IMR-90 (cell line): ENCODE measurements at regions not wholly inside any gene's neighbourhood (a gene's known extent, or its start where the extent isn't known, plus 50 kb on each side); places are given as distances from the start of the nearest gene placed in this dataset.

ENCODE experiments used
- ATAC-seq: fragments of 200-7000 bp; cut with Tn5 transposase; 2 replicates; pipeline ENCODE4 v1.9.1; 2020; ENCODE audit warnings: low read depth, mild to moderate bottlenecking, moderate library complexity
- BruUV-seq: library from RNA; stranded (reverse); fragments of 400-500 nt; replicated peaks from 2 replicates; lab custom pipeline; 2021; lab: Mats Ljungman, UMichigan
- CTCF ChIA-PET: fragments of 300-600 bp; formaldehyde crosslinking; extraction: SDS; loops from one replicate; lab custom pipeline; 2021; ENCODE audit warnings: antibody characterized with exemption; lab: Yijun Ruan, JAX
- POLR2A ChIA-PET: fragments of 300-600 bp; sonication (Branson Sonifier 250); formaldehyde crosslinking; loops from one replicate; lab custom pipeline; 2022; ENCODE audit warnings: antibody characterized with exemption; ENCODE audit not compliant: unreplicated experiment; lab: Charles Lee
- DNase-seq: peaks from one replicate; pipeline ENCODE4 v3.0.0; 2013
- H2AFZ ChIP-seq: replicated peaks from 2 replicates; pipeline ENCODE3; 2013; ENCODE audit warnings: low read length, mild to moderate bottlenecking; ENCODE audit not compliant: poor library complexity
- H2AK5ac ChIP-seq: 2 replicates; pipeline ENCODE4 v1.6.1; 2013; ENCODE audit warnings: low read depth, low read length, inconsistent platforms
- H2AK9ac ChIP-seq: replicated peaks from 2 replicates; pipeline ENCODE3; 2013; ENCODE audit warnings: mild to moderate bottlenecking, low read depth, low read length, moderate library complexity; ENCODE audit not compliant: poor library complexity
- H2BK120ac ChIP-seq: 2 replicates; pipeline ENCODE4 v1.6.1; 2013; ENCODE audit warnings: low read depth, low read length, inconsistent platforms
- H2BK15ac ChIP-seq: 3 replicates; pipeline ENCODE4 v1.6.1; 2013; ENCODE audit warnings: low read depth, low read length, inconsistent platforms
- H2BK20ac ChIP-seq: 2 replicates; pipeline ENCODE4 v1.6.1; 2013; ENCODE audit warnings: low read depth, mild to moderate bottlenecking, inconsistent platforms, low read length, moderate library complexity
- H2BK5ac ChIP-seq: 2 replicates; pipeline ENCODE4 v1.6.1; 2013; ENCODE audit warnings: mild to moderate bottlenecking, low read depth, low read length, inconsistent platforms; ENCODE audit not compliant: poor library complexity, severe bottlenecking
- H3K14ac ChIP-seq: replicated peaks from 2 replicates; pipeline ENCODE4 v1.6.1; 2013; ENCODE audit warnings: low read depth, low read length, inconsistent platforms
- H3K18ac ChIP-seq: 2 replicates; pipeline ENCODE4 v1.6.1; 2013; ENCODE audit warnings: low read depth, low read length, control low read depth
- H3K23ac ChIP-seq: 2 replicates; pipeline ENCODE4 v1.6.1; 2013; ENCODE audit warnings: low read depth, low read length, inconsistent platforms
- H3K27ac ChIP-seq: 2 replicates; pipeline ENCODE4 v1.5.1; 2013; ENCODE audit warnings: mild to moderate bottlenecking, control low read depth, low read length; ENCODE audit not compliant: insufficient read depth
- H3K27me3 ChIP-seq: 2 replicates; pipeline ENCODE4 v1.6.1; 2013; ENCODE audit warnings: low read length; ENCODE audit not compliant: control insufficient read depth, insufficient read depth
- H3K36me3 ChIP-seq: 2 replicates; pipeline ENCODE4 v1.6.1; 2013; ENCODE audit warnings: low read length, mixed read lengths; ENCODE audit not compliant: control insufficient read depth, insufficient read depth
- H3K4ac ChIP-seq: 2 replicates; pipeline ENCODE4 v1.6.1; 2013; ENCODE audit warnings: low read depth, low read length, inconsistent platforms
- H3K4me1 ChIP-seq: 2 replicates; pipeline ENCODE4 v1.6.1; 2013; ENCODE audit warnings: low read length, mixed read lengths; ENCODE audit not compliant: control insufficient read depth, insufficient read depth
- H3K4me2 ChIP-seq: 2 replicates; pipeline ENCODE4 v1.6.1; 2013; ENCODE audit warnings: low read depth, mild to moderate bottlenecking, control low read depth, low read length, moderate library complexity
- H3K4me3 ChIP-seq: 2 replicates; pipeline ENCODE4 v1.5.1; 2013; ENCODE audit warnings: low read depth, mild to moderate bottlenecking, control low read depth, low read length, moderate library complexity; ENCODE audit not compliant: insufficient read depth
- H3K56ac ChIP-seq: 2 replicates; pipeline ENCODE4 v1.6.1; 2013; ENCODE audit warnings: low read length, inconsistent platforms; ENCODE audit not compliant: insufficient read depth; ENCODE audit errors: extremely low read depth
- H3K79me1 ChIP-seq, 2 experiments: 2 replicates each; pipeline ENCODE4 v1.6.1; 2013; ENCODE audit warnings: low read length in 2 of 2, inconsistent platforms in 1 of 2, low read depth in 1 of 2
- H3K9ac ChIP-seq: 2 replicates; pipeline ENCODE4 v1.6.1; 2013; ENCODE audit warnings: low read depth, low read length, control low read depth
- H3K9me1 ChIP-seq: 2 replicates; pipeline ENCODE4 v1.6.1; 2013; ENCODE audit warnings: low read length, inconsistent platforms; ENCODE audit not compliant: insufficient read depth
- H3K9me3 ChIP-seq: 2 replicates; pipeline ENCODE4 v1.6.1; 2013; ENCODE audit warnings: low read length; ENCODE audit not compliant: control insufficient read depth, insufficient read depth
- H4K20me1 ChIP-seq: 2 replicates; pipeline ENCODE4 v1.6.1; 2013; ENCODE audit warnings: low read length, inconsistent platforms; ENCODE audit not compliant: insufficient read depth
- H4K5ac ChIP-seq: 2 replicates; pipeline ENCODE4 v1.6.1; 2013; ENCODE audit warnings: mild to moderate bottlenecking, low read depth, low read length, control low read depth
- H4K8ac ChIP-seq, 2 experiments: 2 replicates each; pipeline ENCODE4 v1.6.1; 2013; ENCODE audit warnings: low read depth in 2 of 2, low read length in 2 of 2, control low read depth in 1 of 2, inconsistent platforms in 1 of 2
- H4K91ac ChIP-seq: 2 replicates; pipeline ENCODE4 v1.6.1; 2013; ENCODE audit warnings: low read depth, low read length, inconsistent platforms; ENCODE audit not compliant: insufficient read depth
- BHLHE40 ChIP-seq: fragments of 150-350 bp; IDR thresholded peaks from 2 replicates; pipeline ENCODE4 v1.6.1; 2016; ENCODE audit warnings: mild to moderate bottlenecking, low read depth, low read length
- CHD1 ChIP-seq: IDR thresholded peaks from 2 replicates; pipeline ENCODE4 v1.6.1; 2012; ENCODE audit warnings: low read depth, low read length, improper control_type of control experiment
- FOS ChIP-seq: fragments of 150-350 bp; IDR thresholded peaks from 2 replicates; pipeline ENCODE4 v1.6.1; 2016; ENCODE audit warnings: low read depth, low read length
- MAFK ChIP-seq: IDR thresholded peaks from 2 replicates; pipeline ENCODE4 v1.6.1; 2012; ENCODE audit warnings: low read depth, low read length, improper control_type of control experiment
- MAZ ChIP-seq: IDR thresholded peaks from 2 replicates; pipeline ENCODE4 v1.6.1; 2012; ENCODE audit warnings: low read depth, mild to moderate bottlenecking, low read length, improper control_type of control experiment, moderate library complexity, borderline replicate concordance
- POLR2A ChIP-seq: IDR thresholded peaks from 2 replicates; pipeline ENCODE4 v1.6.1; 2012; ENCODE audit warnings: mild to moderate bottlenecking, low read depth, low read length
- RFX5 ChIP-seq: IDR thresholded peaks from 2 replicates; pipeline ENCODE4 v1.8.0; 2012; ENCODE audit warnings: low read depth, mild to moderate bottlenecking, low read length, moderate library complexity
- WGBS, 2 experiments: methylation state at CpG; one replicate each; pipeline versions ENCODE4 v1.1.5 to v1.1.7; 2013; ENCODE audit warnings: missing lambda C conversion rate in 2 of 2; ENCODE audit not compliant: insufficient read length in 1 of 2; ENCODE audit errors: extremely low coverage in 2 of 2; 5-methylcytosine and 5-hydroxymethylcytosine counted together
- dilution Hi-C: fragments of 300-500 bp; cut with HindIII; formaldehyde crosslinking; loops from one replicate; pipeline ENCODE4 v1.14.3; 2018; ENCODE audit warnings: low sequenced_read_pairs; ENCODE audit not compliant: unreplicated experiment
- in situ Hi-C: fragments of 300-500 bp; cut with MboI; formaldehyde crosslinking; loops from 3 replicates; pipeline ENCODE4 v1.14.3; 2019; ENCODE audit warnings: low sequenced_read_pairs, inconsistent platforms, mixed read lengths
- intact Hi-C: fragments of 100-400 bp; cut with micrococcal nuclease; formaldehyde crosslinking; loops from 2 replicates; pipeline ENCODE4 v1.10.0; 2022
- TF ChIP-seq, protein P1 (sequence below): fragments of 150-350 bp; IDR thresholded peaks from 2 replicates; pipeline ENCODE4 v1.6.1; 2016; ENCODE audit warnings: low read depth, mild to moderate bottlenecking, low read length, moderate library complexity, borderline replicate concordance

DNA sequence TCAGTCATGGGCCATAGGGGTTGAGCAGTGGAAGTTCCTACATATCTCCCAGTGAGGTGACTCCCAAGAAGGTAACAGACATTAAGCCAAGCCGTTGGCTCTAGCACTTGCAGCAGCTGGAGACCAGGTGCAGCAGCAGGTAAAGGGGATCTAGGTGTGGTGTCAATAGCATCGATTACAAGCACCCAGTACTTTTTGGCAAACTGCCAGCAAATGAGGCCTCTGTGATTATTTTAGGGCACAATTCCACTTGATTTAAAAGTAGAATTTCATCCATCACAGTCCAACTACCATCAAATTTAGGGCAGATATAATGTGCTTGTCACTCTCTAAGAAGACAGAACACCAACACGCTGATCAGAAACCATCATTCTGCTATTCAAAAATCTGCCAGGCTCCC is 224.1 kb upstream of the EGLN3 start:
- Histone ChIP-seq H4K8ac (no peak overlapping the region), H2BK20ac (no peak overlapping the region), H3K27me3 (no peaks in the 10 kb centered on the region), H3K23ac (no peak overlapping the region), H2BK5ac (no peak overlapping the region), H3K27ac (no peak overlapping the region), H3K4me3 (no peak overlapping the region), H4K91ac (no peak overlapping the region), H3K4me2 (no peak overlapping the region), H3K36me3 (no peaks in the 10 kb centered on the region), H4K20me1 (no peaks in the 10 kb centered on the region), H2AK5ac (no peak overlapping the region), H3K4me1 (no peaks in the 10 kb centered on the region), H3K9me3 (no peaks in the 10 kb centered on the region), H3K9ac (no peak overlapping the region), H3K56ac (no peak overlapping the region), H2AFZ (no peak overlapping the region), H3K14ac (no peak overlapping the region), H3K18ac (no peak overlapping the region), H2BK15ac (no peak overlapping the region), H2AK9ac (no peak overlapping the region), H3K9me1 (no peaks in the 10 kb centered on the region), H4K5ac (no peak overlapping the region), H3K4ac (no peak overlapping the region), H3K79me1 (no peaks in the 10 kb centered on the region), H2BK120ac (no peak overlapping the region)
- ATAC-seq = no peak
- intact Hi-C loops (no loop called here), in situ Hi-C loops (no loop called here), dilution Hi-C loops (no loop called here)
- DNase-seq = no peak
- CTCF ChIA-PET = no interaction called here
- no TSS peak for BruUV-seq
- POLR2A ChIA-PET = no interaction called here
- WGBS, 2 experiments = 30% methylated on average over 2 of the region's 3 CpGs; no CpG with 5 or more reads in 1 of the 2 experiments
- TF ChIP-seq CHD1 (no peak), POLR2A (no peak), RFX5 (no peak), MAZ (no peak), MAFK (no peak), FOS (no peak), BHLHE40 (no peak)
- TF ChIP-seq, protein P1, sequence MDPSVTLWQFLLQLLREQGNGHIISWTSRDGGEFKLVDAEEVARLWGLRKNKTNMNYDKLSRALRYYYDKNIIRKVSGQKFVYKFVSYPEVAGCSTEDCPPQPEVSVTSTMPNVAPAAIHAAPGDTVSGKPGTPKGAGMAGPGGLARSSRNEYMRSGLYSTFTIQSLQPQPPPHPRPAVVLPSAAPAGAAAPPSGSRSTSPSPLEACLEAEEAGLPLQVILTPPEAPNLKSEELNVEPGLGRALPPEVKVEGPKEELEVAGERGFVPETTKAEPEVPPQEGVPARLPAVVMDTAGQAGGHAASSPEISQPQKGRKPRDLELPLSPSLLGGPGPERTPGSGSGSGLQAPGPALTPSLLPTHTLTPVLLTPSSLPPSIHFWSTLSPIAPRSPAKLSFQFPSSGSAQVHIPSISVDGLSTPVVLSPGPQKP = no peak
